Heart left ventricle (tissue), 16 donors: ENCODE measurements at regions not wholly inside any gene's neighbourhood (a gene's known extent, or its start where the extent isn't known, plus 50 kb on each side); places are given as distances from the start of the nearest gene placed in this dataset.

ENCODE experiments used
- ATAC-seq, 4 donors: fragments of 200-7000 bp; cut with Tn5 transposase; one replicate each; pipeline ENCODE4 v1.9.1; 2020 to 2022; ENCODE audit warnings: moderate library complexity in 4 of 4, mild to moderate bottlenecking in 3 of 4, moderate number of reproducible peaks in 1 of 4
- DNase-seq, 5 donors: peaks; one replicate each; pipeline ENCODE4 v3.0.0-alpha.2; 2020
- H3K27ac ChIP-seq, 12 donors: fragments of 200-600 bp; sonication (generic) in 4 of 12; one replicate each; pipeline versions ENCODE4 v1.5.0 to v1.8.0; 2016 to 2022; ENCODE audit warnings: mild to moderate bottlenecking in 2 of 12
- H3K27me3 ChIP-seq, 9 donors: fragments of 200-600 bp; sonication (generic) in 2 of 9; one replicate each; pipeline versions ENCODE4 v1.5.1 to v1.8.0; 2016 to 2022; ENCODE audit warnings: mild to moderate bottlenecking in 3 of 9
- H3K36me3 ChIP-seq, 9 donors: fragments of 200-600 bp; sonication (generic) in 2 of 9; one replicate each; pipeline versions ENCODE4 v1.5.0 to v1.8.0; 2018 to 2022; ENCODE audit warnings: mild to moderate bottlenecking in 2 of 9
- H3K4me1 ChIP-seq, 12 donors: fragments of 200-600 bp; sonication (generic) in 4 of 12; one replicate each; pipeline versions ENCODE4 v1.5.0 to v1.8.0; 2016 to 2022; ENCODE audit warnings: mild to moderate bottlenecking in 3 of 12
- H3K4me3 ChIP-seq, 12 donors: fragments of 200-600 bp; sonication (generic) in 4 of 12; one replicate each; pipeline versions ENCODE4 v1.5.0 to v1.8.0; 2017 to 2022; ENCODE audit warnings: mild to moderate bottlenecking in 9 of 12, moderate library complexity in 4 of 12
- H3K9me3 ChIP-seq, 12 donors: fragments of 200-600 bp; sonication (generic) in 4 of 12; one replicate each; pipeline versions ENCODE4 v1.5.0 to v1.8.0; 2016 to 2022; ENCODE audit warnings: mild to moderate bottlenecking in 1 of 12
- POLR2A ChIP-seq, 2 donors: fragments of 450-650 bp; IDR thresholded peaks; one replicate each; pipeline ENCODE4 v1.6.1; 2017; ENCODE audit warnings: antibody characterized with exemption in 2 of 2, mild to moderate bottlenecking in 2 of 2, moderate library complexity in 2 of 2
- WGBS, 4 donors: extraction: QIAGEN DNeasy Blood & Tissue Kit in 2 of 4; methylation state at CpG; one replicate each; pipeline versions ENCODE4 v1.1.5 to v1.1.7; 2013 to 2018; 5-methylcytosine and 5-hydroxymethylcytosine counted together
- intact Hi-C, 10 donors: fragments of 100-400 bp; cut with DNase I; formaldehyde crosslinking; loops; one replicate each; pipeline versions ENCODE4 v1.11.1 to v1.14.2; 2022
- TF ChIP-seq, protein P1 (sequence below), 12 donors: fragments of 200-600 bp; sonication (generic) in 4 of 12; IDR thresholded peaks; one replicate each; pipeline versions ENCODE4 v1.5.0 to v1.8.0; 2018 to 2022; ENCODE audit warnings: antibody characterized with exemption in 12 of 12, mild to moderate bottlenecking in 5 of 12
- donor health status: ischemic (EF 13 %, LVEDD 7.1; RV severe dilation, severe dysfunction).
- donor health status: healthy with polysubstance abuse.
- donor health status: DM: no; HTN: yes; CAD: no.
- donor health status: DM: no; HTN: no; CAD: no.
- donor health status: ischemic (EF 25% LVEDD 6.9; RV normal size, moderate dysfunction).
- donor health status: ischemic (EF 25% LVEDD 5.7; RV mildly dilated, moderate dysfunction).
- donor health status: healthy.
- donor health status: DM: yes; HTN: yes; CAD: no.
- donor health status: ischemic (EF 35%, LVEDD 5.7; RV mildly dilated, moderate dysfunction).
- donor health status: nonischemic (EF 11% LVEDD 7.7; RV severe dilation, severe dysfunction).
- donor health status: DM: yes; HTN: yes; CAD: no.
- donor health status: PGD.
- donor health status: ischemic (EF 29% LVEDD 5.4; RV normal size, mild dysfunction).
- donor health status: nonischemic (EF 23%, LVEDD 6.1; RV moderate dilation, normal function).

DNA sequence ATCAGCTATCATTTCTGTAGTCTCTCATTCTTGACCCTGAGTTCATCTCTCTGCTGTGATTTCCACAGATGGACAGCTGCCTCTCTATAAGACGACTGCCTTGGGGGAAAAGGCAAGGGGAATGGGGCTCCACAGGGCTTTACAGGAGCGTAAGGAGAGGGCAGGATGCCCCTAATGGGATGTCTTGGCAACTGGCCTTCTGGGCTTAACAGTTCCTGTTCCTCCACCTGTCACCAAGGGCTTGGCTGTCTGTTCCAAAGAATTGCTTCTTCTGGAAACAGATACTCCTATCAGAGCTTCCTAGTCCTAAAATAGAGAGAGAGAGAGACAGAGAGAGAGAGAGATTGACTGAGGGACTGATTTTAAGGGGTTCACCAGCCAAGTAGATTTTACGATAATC lies 181.9 kb downstream of the TMEM200A start:
- intact Hi-C loops, result no loop called here
- 50 to 55% (median 52%) methylated on average over 3 of the region's 3 CpGs for WGBS, 4 donors
- H3K27me3 ChIP-seq, result no peaks in the 10 kb centered on the region

DNA sequence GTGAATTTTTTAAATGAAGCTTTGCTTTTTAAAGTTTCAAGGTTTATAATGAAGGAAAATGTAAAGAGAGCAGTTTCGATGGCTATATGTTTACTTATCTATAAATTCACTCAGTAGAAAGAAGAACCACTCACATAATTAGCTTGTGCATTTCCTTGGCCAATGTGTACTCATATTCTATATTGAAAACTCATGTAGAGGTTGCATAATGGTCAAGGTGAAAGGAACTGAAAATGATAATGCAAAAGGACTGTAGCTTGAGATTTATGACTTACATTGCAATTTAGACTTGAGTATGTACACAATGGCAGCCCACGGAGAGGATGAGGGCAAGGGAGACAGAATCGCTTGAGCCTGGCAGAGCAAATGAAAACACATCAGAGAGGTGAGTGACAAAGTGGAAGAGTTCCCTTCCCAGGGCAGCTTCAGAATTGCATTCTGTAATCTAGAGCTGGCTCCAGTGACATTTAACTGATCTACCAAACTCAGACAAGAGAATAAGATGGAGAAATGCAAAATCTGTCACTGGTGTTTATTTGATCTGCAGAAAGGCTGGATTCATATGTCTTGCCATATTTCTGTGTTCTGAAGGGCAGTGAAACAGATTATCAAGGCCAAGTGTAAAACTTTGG lies 191.8 kb downstream of the TMEM200A start:
- H3K27ac ChIP-seq, result no peak overlapping the region
- ATAC-seq, result no peak
- H3K9me3 ChIP-seq, result no peaks in the 10 kb centered on the region
- no peaks in the 10 kb centered on the region for H3K4me1 ChIP-seq
- no peaks in the 10 kb centered on the region for H3K27me3 ChIP-seq
- TF ChIP-seq POLR2A (IDR thresholded peaks at IDR 0.05), result no peak
- TF ChIP-seq, protein P1, sequence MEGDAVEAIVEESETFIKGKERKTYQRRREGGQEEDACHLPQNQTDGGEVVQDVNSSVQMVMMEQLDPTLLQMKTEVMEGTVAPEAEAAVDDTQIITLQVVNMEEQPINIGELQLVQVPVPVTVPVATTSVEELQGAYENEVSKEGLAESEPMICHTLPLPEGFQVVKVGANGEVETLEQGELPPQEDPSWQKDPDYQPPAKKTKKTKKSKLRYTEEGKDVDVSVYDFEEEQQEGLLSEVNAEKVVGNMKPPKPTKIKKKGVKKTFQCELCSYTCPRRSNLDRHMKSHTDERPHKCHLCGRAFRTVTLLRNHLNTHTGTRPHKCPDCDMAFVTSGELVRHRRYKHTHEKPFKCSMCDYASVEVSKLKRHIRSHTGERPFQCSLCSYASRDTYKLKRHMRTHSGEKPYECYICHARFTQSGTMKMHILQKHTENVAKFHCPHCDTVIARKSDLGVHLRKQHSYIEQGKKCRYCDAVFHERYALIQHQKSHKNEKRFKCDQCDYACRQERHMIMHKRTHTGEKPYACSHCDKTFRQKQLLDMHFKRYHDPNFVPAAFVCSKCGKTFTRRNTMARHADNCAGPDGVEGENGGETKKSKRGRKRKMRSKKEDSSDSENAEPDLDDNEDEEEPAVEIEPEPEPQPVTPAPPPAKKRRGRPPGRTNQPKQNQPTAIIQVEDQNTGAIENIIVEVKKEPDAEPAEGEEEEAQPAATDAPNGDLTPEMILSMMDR (IDR thresholded peaks at IDR 0.05), result no peak
- H3K4me3 ChIP-seq, result no peak overlapping the region
- intact Hi-C loops, result no loop called here
- no peak for DNase-seq
- WGBS, 4 donors, result 72 to 77% (median 75%) methylated on average over 3 of the region's 3 CpGs
- H3K36me3 ChIP-seq, result no peaks in the 10 kb centered on the region

More for the DNA sequence above, 181.9 kb downstream of the TMEM200A start:
- TF ChIP-seq, protein P1 (IDR thresholded peaks at IDR 0.05), result no peak
- no peak for TF ChIP-seq POLR2A (IDR thresholded peaks at IDR 0.05)
- Histone ChIP-seq H3K4me1 (no peaks in the 10 kb centered on the region), H3K36me3 (no peaks in the 10 kb centered on the region), H3K4me3 (no peak overlapping the region), H3K9me3 (no peaks in the 10 kb centered on the region), H3K27ac (no peak overlapping the region)
- no peak for ATAC-seq
- no peak for DNase-seq

DNA sequence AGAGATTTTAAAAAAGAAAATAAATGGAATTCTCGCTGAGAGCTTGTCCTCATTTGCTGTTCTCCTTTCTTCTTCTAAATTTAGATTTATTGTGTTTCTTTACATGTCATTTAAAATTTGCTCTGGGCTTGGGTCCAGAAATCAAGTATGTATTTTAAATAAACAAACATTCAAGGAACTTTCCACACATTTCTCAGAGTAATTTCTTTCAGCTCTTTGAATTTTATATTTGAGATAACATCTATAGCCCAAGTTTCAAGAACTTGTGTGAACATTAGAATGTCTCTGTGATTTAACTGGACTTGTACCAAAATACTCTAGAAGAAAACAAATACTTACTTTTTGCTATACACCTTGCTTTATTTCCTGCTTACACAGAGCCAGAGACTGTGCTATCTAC lies 192.3 kb downstream of the TMEM200A start:
- no peaks in the 10 kb centered on the region for H3K36me3 ChIP-seq
- ATAC-seq, result no peak

DNA sequence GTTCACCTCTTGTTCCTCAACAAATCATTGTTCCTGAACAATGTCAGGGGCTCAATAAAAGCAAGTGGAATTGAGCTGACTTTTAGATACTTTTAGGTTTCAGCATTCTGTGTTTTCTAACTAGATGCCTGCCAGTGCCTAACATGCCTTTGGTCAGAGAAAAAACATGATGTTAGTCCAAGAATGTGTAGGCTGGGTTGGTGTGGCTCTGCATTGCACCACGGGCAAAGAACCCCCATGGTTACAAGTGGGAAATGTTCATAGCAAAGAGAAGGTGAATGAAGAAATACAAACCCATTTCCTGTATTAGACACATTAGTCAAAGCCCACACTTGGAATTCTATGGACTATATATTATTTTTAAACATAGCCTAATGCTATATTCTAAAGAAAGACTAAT lies 193.3 kb downstream of the TMEM200A start:
- TF ChIP-seq, protein P1 (IDR thresholded peaks at IDR 0.05), result no peak
- TF ChIP-seq POLR2A (IDR thresholded peaks at IDR 0.05), result no peak
- Histone ChIP-seq H3K36me3 (no peaks in the 10 kb centered on the region), H3K9me3 (no peaks in the 10 kb centered on the region), H3K4me3 (no peak overlapping the region), H3K27ac (no peak overlapping the region), H3K27me3 (no peaks in the 10 kb centered on the region), H3K4me1 (no peaks in the 10 kb centered on the region)
- ATAC-seq (no peak), DNase-seq (no peak)
- intact Hi-C loops, result no loop called here
- WGBS, 4 donors, result 65 to 73% (median 71%) methylated on average over 1 of the region's 1 CpG

More for the DNA sequence above, 192.3 kb downstream of the TMEM200A start:
- intact Hi-C loops, result no loop called here
- Histone ChIP-seq H3K9me3 (no peaks in the 10 kb centered on the region), H3K4me1 (no peaks in the 10 kb centered on the region), H3K27ac (no peak overlapping the region), H3K4me3 (no peak overlapping the region), H3K27me3 (no peaks in the 10 kb centered on the region)
- DNase-seq, result no peak
- no peak for TF ChIP-seq POLR2A (IDR thresholded peaks at IDR 0.05)
- TF ChIP-seq, protein P1 (IDR thresholded peaks at IDR 0.05), result no peak
- 55 to 71% (median 63%) methylated on average over 1 of the region's 1 CpG for whole genome bisulfite sequencing, 4 donors
